GM12891 (cell line): ENCODE measurements at regions not wholly inside any gene's neighbourhood (a gene's known extent, or its start where the extent isn't known, plus 50 kb on each side); places are given as distances from the start of the nearest gene placed in this dataset.

Experiments
- DNase-seq: peaks from one replicate; pipeline ENCODE4 v3.0.0; 2011; ENCODE audit warnings: low spot score; ENCODE audit not compliant: insufficient read length
- FAIRE-seq: peaks from 2 replicates; lab custom pipeline; 2011; peaks lifted over from hg19 to GRCh38; lab: Jason Lieb, UNC
- PAX5 ChIP-seq: IDR thresholded peaks from 2 replicates; pipeline ENCODE4 v1.6.1; 2011; ENCODE audit warnings: low read length, moderate library complexity, mild to moderate bottlenecking; ENCODE audit not compliant: insufficient read depth, severe bottlenecking
- POLR2A ChIP-seq: IDR thresholded peaks from 2 replicates; pipeline ENCODE4 v1.6.1; 2011; ENCODE audit warnings: low read depth, low read length, control low read depth
- POLR2AphosphoS5 ChIP-seq: IDR thresholded peaks from 2 replicates; pipeline ENCODE4 v1.6.1; 2011; ENCODE audit warnings: low read depth, low read length, control low read depth
- POU2F2 ChIP-seq: IDR thresholded peaks from 2 replicates; pipeline ENCODE4 v1.6.1; 2011; ENCODE audit warnings: low read depth, mild to moderate bottlenecking, control low read depth, low read length, moderate library complexity
- SPI1 ChIP-seq: IDR thresholded peaks from 2 replicates; pipeline ENCODE4 v1.6.1; 2011; ENCODE audit warnings: low read depth, low read length, control low read depth
- TAF1 ChIP-seq: IDR thresholded peaks from 2 replicates; pipeline ENCODE4 v1.6.1; 2011; ENCODE audit warnings: low read depth, low read length, control low read depth

DNA sequence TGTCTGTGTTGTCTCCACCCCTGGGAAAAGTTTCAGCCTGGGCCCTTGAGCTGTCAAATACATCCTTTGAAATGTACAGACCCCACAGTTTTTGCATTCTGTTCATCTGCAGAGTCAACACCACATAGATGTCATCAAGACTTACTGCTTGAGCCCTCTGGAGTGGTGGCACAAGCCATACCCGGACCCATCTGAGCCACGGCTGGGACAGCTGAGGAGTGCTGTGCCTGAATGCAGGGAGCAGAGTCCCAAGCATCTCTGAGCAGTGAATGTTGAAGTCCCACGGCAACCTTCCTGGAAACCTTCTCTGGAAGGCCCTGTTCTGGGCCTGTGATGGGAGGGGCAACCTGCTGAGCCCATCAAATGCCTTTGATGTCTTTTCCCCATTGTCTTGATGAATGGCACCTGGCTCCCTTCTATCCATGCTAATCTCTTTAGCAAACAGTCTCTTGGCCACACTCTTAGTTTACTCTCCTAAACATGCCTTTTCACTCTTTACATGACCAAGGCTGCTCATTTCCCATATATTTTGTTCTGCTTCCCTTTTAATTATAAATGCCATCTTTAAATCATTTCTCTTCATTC, 92.5 kb downstream of the ATPSCKMT start:
- DNase-seq (no peak), FAIRE-seq (no peak)
- TF ChIP-seq POLR2AphosphoS5 (no peak), PAX5 (no peak), POLR2A (no peak), TAF1 (no peak), POU2F2 (no peak), SPI1 (no peak)

- no peak for TF ChIP-seq POU2F2
- TF ChIP-seq SPI1 = no peak
- no peak for TF ChIP-seq PAX5
- TF ChIP-seq TAF1 = no peak
- no peak for TF ChIP-seq POLR2A
- TF ChIP-seq POLR2AphosphoS5 = no peak
- DNase-seq (no peak), FAIRE-seq (no peak)
Observed at GRCh38 chr5:10155897-10156667, 93.6 kb downstream of the ATPSCKMT start.

- no peak for DNase-seq
- no peak for TF ChIP-seq PAX5
- FAIRE-seq = no peak
Observed at GRCh38 chr5:10153808-10154537, 95.7 kb downstream of the ATPSCKMT start.

DNA sequence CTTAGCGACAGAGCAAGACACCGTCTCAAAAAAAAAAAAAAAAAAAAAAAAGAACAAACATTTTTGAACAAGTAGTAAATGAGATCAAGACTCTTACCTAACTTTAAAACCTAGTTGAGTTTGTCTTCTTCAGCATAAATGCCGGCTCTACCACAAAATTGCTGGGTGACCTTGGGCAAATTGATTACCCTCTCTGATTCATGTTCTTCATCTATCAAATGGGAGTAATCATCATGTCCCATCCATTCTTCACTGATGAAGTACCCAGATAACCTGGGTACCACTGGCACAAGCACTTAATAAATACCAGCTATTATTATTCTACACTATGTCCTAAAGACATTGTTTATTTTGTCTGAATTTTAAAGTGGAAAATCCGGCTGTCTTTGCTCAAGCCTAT, 96.3 kb downstream of the ATPSCKMT start:
- no peak for TF ChIP-seq POLR2A
- no peak for TF ChIP-seq POU2F2
- TF ChIP-seq POLR2AphosphoS5 = no peak
- no peak for TF ChIP-seq SPI1
- TF ChIP-seq PAX5 = no peak
- TF ChIP-seq TAF1 = no peak
- DNase-seq (no peak), FAIRE-seq (no peak)

DNA sequence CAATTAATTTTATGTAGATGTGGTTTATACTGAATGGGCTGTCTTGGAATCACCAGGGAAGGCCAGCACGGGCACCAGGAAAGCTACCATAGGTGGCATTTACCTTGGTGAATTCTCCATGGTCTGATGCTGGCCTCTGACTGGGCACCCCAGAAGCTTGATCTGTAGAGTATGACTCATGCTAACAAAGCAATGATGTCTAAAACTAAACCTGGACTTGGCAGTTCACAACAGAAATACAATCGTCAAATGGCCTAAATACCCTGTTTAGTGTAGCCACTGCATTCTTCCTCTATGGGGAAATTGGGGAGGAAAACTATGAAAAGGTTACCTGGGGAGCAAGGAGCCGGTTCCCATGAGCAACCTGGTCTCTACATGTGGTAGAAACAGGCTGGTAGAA, 98.0 kb downstream of the ATPSCKMT start:
- DNase-seq (no peak), FAIRE-seq (no peak)
- no peak for TF ChIP-seq SPI1
- TF ChIP-seq POLR2AphosphoS5 = no peak
- TF ChIP-seq TAF1 = no peak
- TF ChIP-seq POU2F2 = no peak
- no peak for TF ChIP-seq PAX5
- no peak for TF ChIP-seq POLR2A

DNA sequence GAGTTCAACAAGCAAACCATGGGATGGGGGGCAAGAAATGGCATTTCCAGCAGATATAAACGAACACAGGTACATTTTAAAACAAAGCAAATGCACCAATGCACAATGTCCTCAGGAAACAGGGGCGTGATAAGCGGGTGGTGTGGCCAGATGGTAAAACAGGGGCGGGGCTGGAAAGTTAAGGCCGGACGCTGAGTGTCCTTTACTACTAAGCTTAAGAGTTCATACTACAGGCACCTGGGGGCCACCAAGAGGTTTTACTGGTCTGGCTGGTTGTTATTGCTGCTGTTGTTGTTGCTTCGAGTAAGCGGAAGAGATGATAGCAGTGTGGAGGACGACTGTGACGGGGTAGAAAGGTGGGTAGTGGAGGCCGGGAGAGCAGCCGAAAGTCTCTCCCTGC, 99.8 kb downstream of the ATPSCKMT start:
- FAIRE-seq (no peak), DNase-seq (no peak)

GRCh38 chr5:10145923-10146401, 103.7 kb downstream of the ATPSCKMT start:
- FAIRE-seq (peak; percentile 76), DNase-seq (no peak)
- TF ChIP-seq TAF1 (no peak), POU2F2 (no peak), POLR2AphosphoS5 (no peak), SPI1 (no peak), POLR2A (no peak)

More for the DNA sequence above, 99.8 kb downstream of the ATPSCKMT start:
- no peak for TF ChIP-seq POLR2AphosphoS5
- no peak for TF ChIP-seq SPI1
- TF ChIP-seq POU2F2 = no peak
- no peak for TF ChIP-seq PAX5
- TF ChIP-seq TAF1 = no peak

- no peak for DNase-seq
- no peak for FAIRE-seq
- TF ChIP-seq POLR2A (no peak), SPI1 (no peak), POU2F2 (no peak), PAX5 (no peak), POLR2AphosphoS5 (no peak), TAF1 (no peak)
Observed at GRCh38 chr5:10144040-10144439, 105.6 kb downstream of the ATPSCKMT start.
